GM19397 (cell line): ENCODE measurements at regions not wholly inside any gene's neighbourhood (a gene's known extent, or its start where the extent isn't known, plus 50 kb on each side); places are given as distances from the start of the nearest gene placed in this dataset.
"Not testable (repeated sequence)": the region's sequence is repeated elsewhere in the genome, so short reads cannot be mapped to it uniquely, and the experiment has no call there.

Experiments
- ATAC-seq: cut with Tn5 transposase; IDR thresholded peaks from one replicate; pipeline ENCODE4 v1.9.1; 2021; ENCODE audit warnings: mild to moderate bottlenecking, moderate library complexity; ENCODE audit not compliant: unreplicated experiment

GRCh38 chr2:111519071-111519470, 364.9 kb downstream of the ANAPC1 start:
- ATAC-seq = no peak

- ATAC-seq = no peak
These were observed 361.7 kb downstream of the ANAPC1 start for GRCh38 chr2:111522231-111522768.

GRCh38 chr2:111523009-111523408, 361.0 kb downstream of the ANAPC1 start:
- ATAC-seq = no peak

GRCh38 chr2:111525026-111525425, 359.0 kb downstream of the ANAPC1 start:
- not testable (repeated sequence) for ATAC-seq

GRCh38 chr2:111526041-111526639, 357.9 kb downstream of the ANAPC1 start:
- ATAC-seq = not testable (repeated sequence)

GRCh38 chr2:111527707-111528400, 356.1 kb downstream of the ANAPC1 start:
- ATAC-seq = not testable (repeated sequence)

GRCh38 chr2:111529022-111529421, 355.0 kb downstream of the ANAPC1 start:
- not testable (repeated sequence) for ATAC-seq

GRCh38 chr2:111530239-111530965, 353.6 kb downstream of the ANAPC1 start:
- not testable (repeated sequence) for ATAC-seq

- not testable (repeated sequence) for ATAC-seq
These were observed 351.1 kb downstream of the ANAPC1 start for GRCh38 chr2:111532682-111533556.

- not testable (repeated sequence) for ATAC-seq
These were observed 350.3 kb downstream of the ANAPC1 start for GRCh38 chr2:111533557-111534247.

- ATAC-seq = no peak
These were observed 349.1 kb downstream of the ANAPC1 start for GRCh38 chr2:111534910-111535352.

GRCh38 chr2:111535404-111535803, 348.6 kb downstream of the ANAPC1 start:
- no peak for ATAC-seq

- ATAC-seq = no peak
These were observed 346.8 kb downstream of the ANAPC1 start for GRCh38 chr2:111537078-111537655.

- ATAC-seq = not testable (repeated sequence)
These were observed 344.0 kb downstream of the ANAPC1 start for GRCh38 chr2:111539991-111540390.

- ATAC-seq = not testable (repeated sequence)
These were observed 341.7 kb downstream of the ANAPC1 start for GRCh38 chr2:111542120-111542774.

GRCh38 chr2:111544006-111544405, 340.0 kb downstream of the ANAPC1 start:
- not testable (repeated sequence) for ATAC-seq

- not testable (repeated sequence) for ATAC-seq
These were observed 338.1 kb downstream of the ANAPC1 start for GRCh38 chr2:111545723-111546431.

- not testable (repeated sequence) for ATAC-seq
These were observed 337.4 kb downstream of the ANAPC1 start for GRCh38 chr2:111546578-111546977.
